NB4 (cell line): ENCODE measurements at regions not wholly inside any gene's neighbourhood (a gene's known extent, or its start where the extent isn't known, plus 50 kb on each side); places are given as distances from the start of the nearest gene placed in this dataset.
"Not testable (repeated sequence)": the region's sequence is repeated elsewhere in the genome, so short reads cannot be mapped to it uniquely, and the experiment has no call there.

Experiments
- CTCF ChIP-seq: IDR thresholded peaks from one replicate; pipeline ENCODE4 v1.5.1; 2012; ENCODE audit warnings: low read depth, low read length
- MAX ChIP-seq: IDR thresholded peaks from 2 replicates; pipeline ENCODE4 v1.6.1; 2011; ENCODE audit warnings: low read depth, low read length
- MYC ChIP-seq: IDR thresholded peaks from 2 replicates; pipeline ENCODE4 v1.6.1; 2011; ENCODE audit warnings: low read depth, low read length
- POLR2A ChIP-seq: IDR thresholded peaks from 2 replicates; pipeline ENCODE4 v1.6.1; 2011; ENCODE audit warnings: mild to moderate bottlenecking; ENCODE audit not compliant: insufficient read length; ENCODE audit errors: extremely low read depth

- TF ChIP-seq CTCF, POLR2A, MYC, MAX: not testable (repeated sequence)
Measured at GRCh38 chr1:219545756-219546155, 67.1 kb downstream of the ZC3H11B start.
